Urinary bladder (tissue), 3 donors: ENCODE measurements at regions not wholly inside any gene's neighbourhood (a gene's known extent, or its start where the extent isn't known, plus 50 kb on each side); places are given as distances from the start of the nearest gene placed in this dataset.
A peak's percentile ranks its signal among the peaks of the same experiment; 100 is the strongest.

ENCODE experiments used
- DNase-seq: peaks from one replicate; pipeline ENCODE4 v3.0.0-alpha.2; 2015; ENCODE audit errors: extremely low spot score
- H3K27ac ChIP-seq: one replicate; pipeline ENCODE4 v1.5.1; 2013; ENCODE audit warnings: low read depth, mild to moderate bottlenecking, moderate library complexity
- H3K36me3 ChIP-seq: one replicate; pipeline ENCODE4 v1.6.1; 2013; ENCODE audit warnings: mild to moderate bottlenecking, moderate library complexity; ENCODE audit not compliant: insufficient read depth
- H3K4me1 ChIP-seq: one replicate; pipeline ENCODE4 v1.6.1; 2013; ENCODE audit warnings: mild to moderate bottlenecking, moderate library complexity; ENCODE audit not compliant: insufficient read depth
- H3K4me3 ChIP-seq: one replicate; pipeline ENCODE4 v1.5.1; 2013; ENCODE audit warnings: low read depth, low read length
- WGBS: extraction: QIAGEN DNeasy Blood & Tissue Kit; methylation state at CpG from one replicate; pipeline ENCODE4 v1.1.7; 2013; 5-methylcytosine and 5-hydroxymethylcytosine counted together
- donor health status: healthy with polysubstance abuse.
- donor health status: healthy.

GRCh38 chr10:21194510-21194993 is 297.4 kb upstream of the NEBL start:
- Histone ChIP-seq H3K36me3 (no peaks in the 10 kb centered on the region), H3K27ac (no peak overlapping the region), H3K4me3 (no peak overlapping the region), H3K4me1 (no peaks in the 10 kb centered on the region)
- 44% methylated on average over 5 of the region's 5 CpGs for WGBS
- no peak for DNase-seq

- no peaks in the 10 kb centered on the region for H3K36me3 ChIP-seq
- H3K4me1 ChIP-seq = no peaks in the 10 kb centered on the region
- WGBS = 64% methylated on average over 3 of the region's 3 CpGs
These were observed 296.1 kb upstream of the NEBL start for GRCh38 chr10:21193196-21193595.

DNA sequence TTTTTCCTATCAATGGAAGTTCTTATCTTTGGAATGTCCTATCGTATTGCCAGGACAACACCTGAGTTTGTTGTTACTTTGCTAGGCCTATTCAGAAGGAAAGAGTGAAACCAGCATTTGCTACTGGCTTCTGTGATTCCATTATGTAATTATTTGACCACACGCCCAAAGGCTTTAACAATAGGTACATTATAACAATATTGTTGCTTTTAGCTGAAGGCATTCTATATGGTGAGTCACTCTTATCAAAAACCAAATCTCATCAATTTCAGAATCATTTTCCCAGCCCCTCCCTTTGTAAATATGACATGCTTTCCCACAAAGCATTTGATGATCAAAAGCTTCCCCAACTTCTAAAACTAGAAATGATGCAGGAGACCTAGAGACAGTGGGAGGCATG is 294.4 kb upstream of the NEBL start:
- Histone ChIP-seq H3K27ac (no peak overlapping the region), H3K4me3 (no peak overlapping the region), H3K4me1 (no peaks in the 10 kb centered on the region), H3K36me3 (no peaks in the 10 kb centered on the region)
- no peak for DNase-seq
- 80% methylated on average over 2 of the region's 2 CpGs for WGBS

More at GRCh38 chr10:21193196-21193595, 296.1 kb upstream of the NEBL start:
- no peak overlapping the region for H3K4me3 ChIP-seq
- H3K27ac ChIP-seq = no peak overlapping the region
- DNase-seq = no peak

GRCh38 chr10:21184984-21185383 is 287.9 kb upstream of the NEBL start:
- no peak overlapping the region for H3K27ac ChIP-seq
- WGBS = 80% methylated on average over 2 of the region's 2 CpGs
- no peaks in the 10 kb centered on the region for H3K4me1 ChIP-seq
- no peaks in the 10 kb centered on the region for H3K36me3 ChIP-seq
- no peak overlapping the region for H3K4me3 ChIP-seq
- DNase-seq = no peak

DNA sequence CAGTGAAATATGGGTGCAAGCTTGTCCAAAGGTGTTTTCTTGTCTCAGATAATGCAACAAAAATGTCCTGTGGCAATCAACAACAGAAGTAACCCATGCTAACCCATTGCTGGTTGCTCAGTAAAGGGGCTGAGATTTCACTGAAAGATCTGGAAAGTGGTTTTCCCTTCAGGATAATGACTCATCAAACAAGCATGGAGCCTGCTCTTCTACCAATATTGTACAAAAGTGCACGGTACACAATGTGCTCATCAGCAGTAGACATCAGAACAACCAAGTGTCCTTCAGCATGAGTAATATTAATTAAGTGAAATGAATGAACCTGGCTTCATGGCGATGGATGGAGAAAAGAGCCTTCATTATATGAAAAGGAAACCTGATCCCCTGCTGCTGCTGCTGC is 287.1 kb upstream of the NEBL start:
- Histone ChIP-seq H3K36me3 (no peaks in the 10 kb centered on the region), H3K4me3 (no peak overlapping the region), H3K27ac (no peak overlapping the region), H3K4me1 (no peaks in the 10 kb centered on the region)
- no peak for DNase-seq
- 68% methylated on average over 2 of the region's 2 CpGs for WGBS

GRCh38 chr10:21183025-21183424 is 285.9 kb upstream of the NEBL start:
- no peak overlapping the region for H3K4me3 ChIP-seq
- H3K36me3 ChIP-seq = no peaks in the 10 kb centered on the region
- no peaks in the 10 kb centered on the region for H3K4me1 ChIP-seq
- H3K27ac ChIP-seq = no peak overlapping the region
- WGBS = 87% methylated on average over 5 of the region's 5 CpGs
- DNase-seq = no peak

GRCh38 chr10:21181451-21181850 is 284.3 kb upstream of the NEBL start:
- Histone ChIP-seq H3K4me3 (no peak overlapping the region), H3K36me3 (no peaks in the 10 kb centered on the region), H3K4me1 (no peaks in the 10 kb centered on the region), H3K27ac (no peak overlapping the region)
- WGBS = 79% methylated on average over 7 of the region's 7 CpGs
- DNase-seq = no peak

DNA sequence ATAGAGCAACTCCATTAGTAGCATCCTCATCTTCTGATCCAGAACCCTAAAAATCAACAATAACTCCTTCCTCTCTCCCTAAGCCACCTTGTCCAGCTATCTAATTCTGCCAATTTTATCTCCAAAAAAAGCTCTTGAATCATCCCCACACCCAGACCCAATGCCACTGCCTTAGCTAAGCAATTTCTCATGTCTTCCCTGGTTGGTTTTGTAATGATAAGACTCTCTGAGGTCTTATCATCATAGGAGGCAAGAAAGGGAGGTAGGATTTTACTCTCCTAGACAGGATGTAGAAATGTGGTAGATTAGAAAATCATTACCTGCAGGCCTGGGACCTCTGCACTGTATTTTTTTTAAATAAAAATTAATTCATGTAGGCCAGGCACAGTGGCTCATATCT is 283.5 kb upstream of the NEBL start:
- no peak for DNase-seq
- Histone ChIP-seq H3K27ac (no peak overlapping the region), H3K36me3 (no peaks in the 10 kb centered on the region), H3K4me1 (no peaks in the 10 kb centered on the region), H3K4me3 (no peak overlapping the region)

DNA sequence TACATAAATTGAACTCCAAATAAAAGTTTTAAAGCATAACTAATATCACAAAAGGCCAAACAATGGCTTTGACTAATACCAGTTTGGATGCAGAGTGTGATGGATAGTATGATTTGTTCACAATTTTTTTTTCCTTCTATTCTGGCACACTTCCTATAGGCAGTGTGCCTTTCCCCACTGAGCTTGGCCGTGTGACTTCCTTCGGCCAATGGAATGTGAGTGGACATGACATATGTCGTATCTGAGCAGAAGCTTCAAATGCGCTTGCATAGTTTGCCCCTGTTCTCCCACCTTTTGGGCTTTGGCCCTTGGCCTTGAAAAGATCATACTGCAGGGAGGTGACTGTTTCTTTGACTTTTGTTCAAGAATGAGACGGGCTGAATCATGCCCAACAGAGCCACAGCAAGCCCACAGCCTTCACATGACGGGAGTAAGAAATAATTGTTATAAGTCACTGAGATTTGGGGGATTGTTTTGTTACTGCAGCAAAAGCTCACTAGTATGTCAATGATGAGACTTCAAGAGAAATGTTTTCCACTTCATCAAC is 279.9 kb upstream of the NEBL start:
- Histone ChIP-seq H3K4me1 (no peaks in the 10 kb centered on the region), H3K36me3 (no peaks in the 10 kb centered on the region), H3K27ac (no peak overlapping the region), H3K4me3 (no peak overlapping the region)
- 65% methylated on average over 6 of the region's 6 CpGs for WGBS
- DNase-seq = no peak

- no peaks in the 10 kb centered on the region for H3K36me3 ChIP-seq
These were observed 278.7 kb upstream of the NEBL start for GRCh38 chr10:21175797-21176196.

GRCh38 chr10:21174715-21175495 is 277.8 kb upstream of the NEBL start:
- Histone ChIP-seq H3K36me3 (no peaks in the 10 kb centered on the region), H3K27ac (no peak overlapping the region), H3K4me3 (peak overlapping the region; percentile 64), H3K4me1 (no peaks in the 10 kb centered on the region)
- WGBS = 36% methylated on average over 33 of the region's 33 CpGs
- no peak for DNase-seq

More at GRCh38 chr10:21175797-21176196, 278.7 kb upstream of the NEBL start:
- Histone ChIP-seq H3K4me3 (no peak overlapping the region), H3K4me1 (no peaks in the 10 kb centered on the region), H3K27ac (no peak overlapping the region)
- 91% methylated on average over 4 of the region's 4 CpGs for WGBS
- DNase-seq = no peak

GRCh38 chr10:21173802-21174714 is 276.9 kb upstream of the NEBL start:
- Histone ChIP-seq H3K4me1 (no peaks in the 10 kb centered on the region), H3K36me3 (no peaks in the 10 kb centered on the region), H3K4me3 (peak overlapping the region; percentile 64), H3K27ac (no peak overlapping the region)
- no peak for DNase-seq
- under 1% methylated on average over 107 of the region's 107 CpGs for WGBS

DNA sequence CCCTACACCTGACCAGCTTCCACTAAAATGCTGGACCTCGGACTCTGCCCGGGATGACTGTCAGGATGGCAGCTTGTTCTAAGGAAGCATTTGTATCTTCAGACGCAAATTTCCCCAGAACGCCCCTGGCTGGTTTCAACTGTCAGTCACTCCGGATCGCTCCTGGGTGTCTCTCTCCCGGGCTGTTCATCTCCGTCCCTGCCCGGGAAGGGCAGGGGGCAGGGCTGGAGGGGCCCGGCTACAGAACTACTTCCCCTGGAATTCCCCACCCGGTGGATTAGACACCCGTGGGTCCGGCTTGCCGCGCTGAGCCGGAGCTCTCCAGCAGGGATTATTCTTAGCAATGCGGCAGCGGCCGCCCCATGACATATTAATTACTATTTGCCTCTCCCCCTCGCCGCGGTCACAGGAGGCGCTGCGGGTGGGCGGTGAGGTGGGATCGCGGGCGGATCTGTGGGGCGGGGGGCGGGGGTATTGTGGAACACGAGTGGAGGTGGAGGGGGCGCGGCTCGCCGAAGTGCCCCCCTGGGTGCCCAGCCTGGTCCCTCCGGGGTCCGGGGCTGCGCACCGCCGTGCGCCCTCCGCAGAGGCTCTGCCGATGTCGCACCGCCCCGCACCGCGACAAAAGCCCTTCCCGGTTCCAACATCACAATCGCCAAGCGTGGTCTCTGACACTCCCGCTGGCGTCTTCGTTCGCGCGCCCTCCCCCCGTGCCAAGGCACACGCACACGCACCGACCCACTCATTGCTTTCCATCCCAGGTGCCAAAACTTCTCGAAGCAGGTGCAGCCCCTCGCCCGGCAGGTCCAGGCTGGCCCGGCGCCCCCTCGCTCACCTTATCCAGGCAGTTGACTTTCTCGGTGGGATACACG is 276.1 kb upstream of the NEBL start:
- under 1% methylated on average over 69 of the region's 69 CpGs for WGBS
- Histone ChIP-seq H3K36me3 (no peaks in the 10 kb centered on the region), H3K4me1 (no peaks in the 10 kb centered on the region), H3K4me3 (peak overlapping the region; percentile 64), H3K27ac (no peak overlapping the region)
- DNase-seq = no peak
